Mammary epithelial cell (primary cell): ENCODE measurements at regions not wholly inside any gene's neighbourhood (a gene's known extent, or its start where the extent isn't known, plus 50 kb on each side); places are given as distances from the start of the nearest gene placed in this dataset.

Experiments used
- CTCF ChIP-seq, 2 donors: IDR thresholded peaks in 1 of 2; conservative IDR thresholded peaks in 1 of 2; 2 replicates each; pipeline ENCODE4 v1.5.1; 2011 to 2012; ENCODE audit warnings: inconsistent platforms in 2 of 2, low read length in 2 of 2, mild to moderate bottlenecking in 2 of 2, control low read depth in 1 of 2, low read depth in 1 of 2; ENCODE audit not compliant: insufficient read depth in 1 of 2; ENCODE audit errors: extremely low read depth in 1 of 2
- EZH2 ChIP-seq: IDR thresholded peaks from 2 replicates; pipeline ENCODE4 v1.6.1; 2012; ENCODE audit warnings: low read length, inconsistent platforms, borderline replicate concordance

- no peak for TF ChIP-seq CTCF (conservative IDR thresholded peaks at IDR 0.05 in 1 of 2, IDR thresholded peaks at IDR 0.05 in 1 of 2; ENCODE audit: extremely low read depth in 1 of 2, insufficient read depth in 1 of 2, low read depth in 1 of 2, low read length in 2 of 2)
- no peak for TF ChIP-seq EZH2
Observed at GRCh38 chr6:12479451-12479850, 189.3 kb downstream of the EDN1 start.
